ENCODE measurements at regions not wholly inside any gene's neighbourhood (a gene's known extent, or its start where the extent isn't known, plus 50 kb on each side); places are given as distances from the start of the nearest gene placed in this dataset.

DNA sequence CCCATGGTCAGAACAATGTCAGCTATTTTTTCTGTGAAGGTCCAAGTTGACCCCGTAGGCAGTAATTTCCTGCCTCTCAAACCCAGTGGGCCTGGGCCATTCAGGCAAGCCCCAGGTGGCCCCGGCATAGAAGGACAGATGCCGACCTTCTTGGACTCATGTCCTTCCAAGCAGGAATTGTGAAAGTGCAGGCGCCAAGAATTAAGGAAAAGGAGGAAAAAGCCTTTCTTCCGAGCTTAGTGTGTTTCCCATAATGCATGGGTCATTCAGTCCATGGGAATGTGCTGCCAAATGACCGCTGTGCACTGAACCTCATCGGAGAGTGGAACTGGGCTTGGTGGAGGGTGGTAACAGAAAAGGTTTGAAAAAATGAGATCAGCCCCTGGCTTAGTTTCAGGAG is 196.5 kb upstream of the HS3ST1 start:
- WGBS, result 68% methylated on average over 7 of the region's 7 CpGs
- Histone ChIP-seq H3K27me3 (no peaks in the 10 kb centered on the region), H3K36me3 (no peaks in the 10 kb centered on the region), H3K4me1 (peaks cover 3% of the 10 kb centered on the region), H3K9me3 (no peaks in the 10 kb centered on the region), H3K4me3 (no peak overlapping the region), H3K27ac (no peak overlapping the region)
- DNase-seq (ENCODE audit: low spot score in 2 of 2), result no peak
- TF ChIP-seq POLR2AphosphoS5 (IDR thresholded peaks at IDR 0.05) (no peak), EP300 (IDR thresholded peaks at IDR 0.05) (no peak), POLR2A (IDR thresholded peaks at IDR 0.05) (no peak)
- TF ChIP-seq, protein P1, sequence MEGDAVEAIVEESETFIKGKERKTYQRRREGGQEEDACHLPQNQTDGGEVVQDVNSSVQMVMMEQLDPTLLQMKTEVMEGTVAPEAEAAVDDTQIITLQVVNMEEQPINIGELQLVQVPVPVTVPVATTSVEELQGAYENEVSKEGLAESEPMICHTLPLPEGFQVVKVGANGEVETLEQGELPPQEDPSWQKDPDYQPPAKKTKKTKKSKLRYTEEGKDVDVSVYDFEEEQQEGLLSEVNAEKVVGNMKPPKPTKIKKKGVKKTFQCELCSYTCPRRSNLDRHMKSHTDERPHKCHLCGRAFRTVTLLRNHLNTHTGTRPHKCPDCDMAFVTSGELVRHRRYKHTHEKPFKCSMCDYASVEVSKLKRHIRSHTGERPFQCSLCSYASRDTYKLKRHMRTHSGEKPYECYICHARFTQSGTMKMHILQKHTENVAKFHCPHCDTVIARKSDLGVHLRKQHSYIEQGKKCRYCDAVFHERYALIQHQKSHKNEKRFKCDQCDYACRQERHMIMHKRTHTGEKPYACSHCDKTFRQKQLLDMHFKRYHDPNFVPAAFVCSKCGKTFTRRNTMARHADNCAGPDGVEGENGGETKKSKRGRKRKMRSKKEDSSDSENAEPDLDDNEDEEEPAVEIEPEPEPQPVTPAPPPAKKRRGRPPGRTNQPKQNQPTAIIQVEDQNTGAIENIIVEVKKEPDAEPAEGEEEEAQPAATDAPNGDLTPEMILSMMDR (IDR thresholded peaks at IDR 0.05), result no peak

DNA sequence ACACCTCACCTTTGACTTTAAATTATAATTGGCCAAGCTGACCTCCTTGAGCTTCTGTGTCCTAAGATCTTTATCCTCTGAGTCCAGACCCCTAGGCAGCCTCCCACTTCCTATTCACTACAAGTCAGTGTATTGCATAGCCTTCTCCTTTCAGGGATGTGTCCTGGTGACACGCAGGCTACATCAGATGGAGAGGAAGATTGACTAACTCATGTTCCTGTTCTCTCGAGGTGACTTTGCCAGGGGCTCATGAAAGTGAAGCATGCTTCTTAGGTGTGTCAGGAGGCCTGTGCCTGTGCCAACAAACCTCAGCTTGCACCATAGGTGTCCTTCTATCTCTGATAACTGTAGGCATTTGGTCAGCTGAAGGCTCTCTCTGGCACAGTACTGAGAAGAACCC is 195.7 kb upstream of the HS3ST1 start:
- Histone ChIP-seq H3K27me3 (no peaks in the 10 kb centered on the region), H3K4me3 (no peak overlapping the region), H3K36me3 (no peaks in the 10 kb centered on the region), H3K4me1 (peaks cover 3% of the 10 kb centered on the region), H3K27ac (no peak overlapping the region), H3K9me3 (no peaks in the 10 kb centered on the region)
- TF ChIP-seq EP300 (IDR thresholded peaks at IDR 0.05) (no peak), POLR2A (IDR thresholded peaks at IDR 0.05) (no peak), POLR2AphosphoS5 (IDR thresholded peaks at IDR 0.05) (no peak)
- TF ChIP-seq, protein P1 (IDR thresholded peaks at IDR 0.05), result no peak
- no peak for DNase-seq (ENCODE audit: low spot score in 2 of 2)
- WGBS, result 20% methylated on average over 2 of the region's 2 CpGs

DNA sequence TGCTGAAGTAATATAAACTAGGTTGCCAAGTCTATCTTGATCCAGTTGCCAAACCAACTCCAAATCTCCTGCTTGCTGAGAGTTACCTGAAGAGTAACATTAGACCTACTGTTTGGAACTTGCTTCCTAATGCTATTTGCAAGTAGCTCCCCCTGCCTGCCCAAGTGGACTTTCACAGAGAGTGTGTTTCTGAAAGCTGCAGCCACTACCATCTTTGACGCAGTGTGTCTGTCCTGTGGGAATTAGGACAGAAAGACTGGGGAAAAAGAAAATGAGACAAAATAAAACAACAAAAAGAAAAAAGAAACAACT is 195.0 kb upstream of the HS3ST1 start:
- TF ChIP-seq POLR2A (IDR thresholded peaks at IDR 0.05) (no peak), POLR2AphosphoS5 (IDR thresholded peaks at IDR 0.05) (no peak), EP300 (IDR thresholded peaks at IDR 0.05) (no peak)
- TF ChIP-seq, protein P1 (IDR thresholded peaks at IDR 0.05), result no peak
- no peak overlapping the region for H3K4me3 ChIP-seq
- H3K4me1 ChIP-seq, result peaks cover 3% of the 10 kb centered on the region
- WGBS, result 63% methylated on average over 1 of the region's 1 CpG
- H3K27me3 ChIP-seq, result no peaks in the 10 kb centered on the region
- H3K36me3 ChIP-seq, result no peaks in the 10 kb centered on the region
- no peak overlapping the region for H3K27ac ChIP-seq
- no peaks in the 10 kb centered on the region for H3K9me3 ChIP-seq
- no peak for DNase-seq (ENCODE audit: low spot score in 2 of 2)

DNA sequence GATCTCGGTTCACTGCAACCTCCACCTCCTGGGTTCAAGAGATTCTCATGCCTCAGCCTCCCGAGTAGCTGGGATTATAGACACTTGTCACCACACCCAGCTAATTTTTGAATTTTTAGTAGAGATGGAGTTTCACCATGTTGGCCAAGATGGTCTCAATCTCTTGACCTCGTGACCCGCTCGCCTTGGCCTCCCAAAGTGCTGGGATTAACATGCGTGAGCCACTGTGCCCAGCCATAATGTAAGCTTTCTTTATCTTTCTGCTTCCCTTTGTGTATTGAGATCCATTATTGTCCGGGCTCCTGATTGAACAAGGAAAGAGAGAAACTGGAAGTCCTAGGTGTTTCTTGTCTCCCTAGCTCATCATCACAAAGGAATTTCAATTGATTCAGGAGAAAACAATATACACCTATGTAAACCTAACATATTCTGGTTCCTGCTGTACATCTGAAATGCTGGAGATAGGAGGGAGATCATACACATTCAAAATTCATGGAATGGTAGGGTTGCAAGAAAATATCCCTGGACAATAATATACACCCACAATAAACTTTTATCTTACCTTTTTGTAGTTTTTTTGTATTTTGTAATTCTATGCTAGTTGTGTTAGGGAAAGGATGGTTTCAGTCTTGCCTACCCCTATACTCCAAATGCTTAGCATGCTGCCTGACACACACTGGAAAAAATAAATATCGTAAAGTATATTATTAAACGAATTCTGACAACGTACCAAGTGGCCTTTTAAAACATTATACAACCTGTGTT is 194.4 kb upstream of the HS3ST1 start:
- no peaks in the 10 kb centered on the region for H3K9me3 ChIP-seq
- no peaks in the 10 kb centered on the region for H3K36me3 ChIP-seq
- H3K4me3 ChIP-seq, result no peak overlapping the region
- H3K27ac ChIP-seq, result no peak overlapping the region
- no peak for DNase-seq (ENCODE audit: low spot score in 2 of 2)
- TF ChIP-seq EP300 (IDR thresholded peaks at IDR 0.05), result no peak
- no peak for TF ChIP-seq POLR2A (IDR thresholded peaks at IDR 0.05)
- TF ChIP-seq, protein P1 (IDR thresholded peaks at IDR 0.05), result no peak
- TF ChIP-seq POLR2AphosphoS5 (IDR thresholded peaks at IDR 0.05), result no peak
- WGBS, result 81% methylated on average over 10 of the region's 10 CpGs
- peaks cover 3% of the 10 kb centered on the region for H3K4me1 ChIP-seq
- H3K27me3 ChIP-seq, result no peaks in the 10 kb centered on the region

DNA sequence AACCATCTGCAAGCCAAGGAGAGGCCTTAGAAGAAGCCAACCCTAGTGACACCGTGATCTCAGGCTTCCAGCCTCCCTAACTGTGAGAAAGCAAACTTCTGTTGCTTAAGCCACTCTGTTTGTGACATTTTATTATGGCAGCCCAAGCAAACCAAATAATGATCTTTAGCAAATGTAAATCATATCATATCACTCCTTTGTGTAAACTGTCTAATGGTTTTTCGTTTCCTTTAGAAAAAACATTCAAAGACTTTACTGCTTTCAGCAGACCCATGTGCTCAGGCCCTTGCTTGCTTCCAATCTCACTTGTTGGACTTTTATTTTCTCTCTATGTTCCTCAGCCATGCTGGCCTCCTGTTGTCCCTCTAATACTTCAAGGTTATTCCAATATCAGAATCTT is 192.2 kb upstream of the HS3ST1 start:
- 86% methylated on average over 2 of the region's 2 CpGs for WGBS
- TF ChIP-seq POLR2A (IDR thresholded peaks at IDR 0.05) (no peak), POLR2AphosphoS5 (IDR thresholded peaks at IDR 0.05) (no peak), EP300 (IDR thresholded peaks at IDR 0.05) (no peak)
- TF ChIP-seq, protein P1 (IDR thresholded peaks at IDR 0.05), result no peak
- Histone ChIP-seq H3K4me3 (no peak overlapping the region), H3K36me3 (no peaks in the 10 kb centered on the region), H3K4me1 (peaks cover 3% of the 10 kb centered on the region), H3K27ac (no peak overlapping the region), H3K27me3 (no peaks in the 10 kb centered on the region), H3K9me3 (no peaks in the 10 kb centered on the region)
- DNase-seq (ENCODE audit: low spot score in 2 of 2), result no peak
